ENCODE measurements at regions not wholly inside any gene's neighbourhood (a gene's known extent, or its start where the extent isn't known, plus 50 kb on each side); places are given as distances from the start of the nearest gene placed in this dataset.
"Not testable (repeated sequence)": the region's sequence is repeated elsewhere in the genome, so short reads cannot be mapped to it uniquely, and the experiment has no call there.

GRCh38 chr9:40191403-40191802, 835.9 kb downstream of the SPATA31A1 start:
- H3K4me3 ChIP-seq; H3K27me3 ChIP-seq; H3K27ac ChIP-seq; H3K36me3 ChIP-seq; H3K9me3 ChIP-seq; H3K4me1 ChIP-seq; intact Hi-C loops (cut with DNase I; ENCODE audit: low total_unique reads): not testable (repeated sequence)
- 50 to 73% (median 56%) methylated on average over 2 of the region's 5 CpGs; no CpG with 5 or more reads in 2 of the 5 donors for WGBS, 5 donors
- peak in 1 of 2 donors; percentile 14 for DNase-seq

- DNase-seq; H3K36me3 ChIP-seq; H3K9me3 ChIP-seq; H3K27me3 ChIP-seq; H3K27ac ChIP-seq; H3K4me3 ChIP-seq; intact Hi-C loops (cut with DNase I; ENCODE audit: low total_unique reads); H3K4me1 ChIP-seq: not testable (repeated sequence)
- 61 to 90% (median 80%) methylated on average over 1 of the region's 2 CpGs for WGBS, 5 donors
Observed at GRCh38 chr9:40192162-40192561, 836.7 kb downstream of the SPATA31A1 start.

GRCh38 chr9:40196165-40196714, 840.8 kb downstream of the SPATA31A1 start:
- 70 to 85% (median 78%) methylated on average over 5 to 13 of the region's 15 CpGs for WGBS, 5 donors
- H3K27ac ChIP-seq; H3K27me3 ChIP-seq; H3K4me3 ChIP-seq; H3K9me3 ChIP-seq; intact Hi-C loops (cut with DNase I; ENCODE audit: low total_unique reads); H3K36me3 ChIP-seq; DNase-seq; H3K4me1 ChIP-seq: not testable (repeated sequence)

GRCh38 chr9:40196803-40197202, 841.3 kb downstream of the SPATA31A1 start:
- intact Hi-C loops (cut with DNase I; ENCODE audit: low total_unique reads); H3K27ac ChIP-seq; H3K4me3 ChIP-seq; H3K27me3 ChIP-seq; H3K36me3 ChIP-seq; H3K4me1 ChIP-seq; DNase-seq; H3K9me3 ChIP-seq: not testable (repeated sequence)
- 86 to 98% (median 89%) methylated on average over 5 to 10 of the region's 18 CpGs for WGBS, 5 donors

- DNase-seq; H3K9me3 ChIP-seq; H3K4me3 ChIP-seq; H3K36me3 ChIP-seq; H3K4me1 ChIP-seq; intact Hi-C loops (cut with DNase I; ENCODE audit: low total_unique reads); H3K27ac ChIP-seq; H3K27me3 ChIP-seq: not testable (repeated sequence)
- WGBS, 5 donors, result 62 to 76% (median 70%) methylated on average over 3 to 17 of the region's 33 CpGs
Observed at GRCh38 chr9:40221596-40222233, 866.2 kb downstream of the SPATA31A1 start.

- intact Hi-C loops (cut with DNase I; ENCODE audit: low total_unique reads); H3K36me3 ChIP-seq; H3K27ac ChIP-seq; H3K9me3 ChIP-seq; H3K4me1 ChIP-seq; H3K27me3 ChIP-seq: not testable (repeated sequence)
- TF ChIP-seq CTCF (IDR thresholded peaks at IDR 0.05), result peak in 2 of 7 experiments; percentile 10 to 13
- H3K4me3 ChIP-seq, result peak overlapping the region in 1 of 4 donors; percentile 19
- DNase-seq, result peak; percentile 31 to 63
- 0 to 3% (median 1%) methylated on average over 10 to 34 of the region's 43 CpGs; no CpG with 5 or more reads in 1 of the 5 donors for WGBS, 5 donors
Observed at GRCh38 chr9:40222617-40223200, 867.2 kb downstream of the SPATA31A1 start.

- H3K9me3 ChIP-seq; intact Hi-C loops (cut with DNase I; ENCODE audit: low total_unique reads): not testable (repeated sequence)
- H3K4me3 ChIP-seq, result peak overlapping the region in 1 of 4 donors; percentile 19
Observed at GRCh38 chr9:40223353-40223752, 867.9 kb downstream of the SPATA31A1 start.

More at GRCh38 chr9:40223353-40223752, 867.9 kb downstream of the SPATA31A1 start:
- not testable (repeated sequence) for H3K4me1 ChIP-seq, H3K36me3 ChIP-seq, H3K27me3 ChIP-seq, DNase-seq, H3K27ac ChIP-seq
- 0 to 5% (median 2%) methylated on average over 4 to 14 of the region's 33 CpGs; no CpG with 5 or more reads in 1 of the 5 donors for WGBS, 5 donors
